ENCODE measurements at regions not wholly inside any gene's neighbourhood (a gene's known extent, or its start where the extent isn't known, plus 50 kb on each side); places are given as distances from the start of the nearest gene placed in this dataset.

- no peak for TF ChIP-seq CTCF (conservative IDR thresholded peaks at IDR 0.05; ENCODE audit: low read length)
- TF ChIP-seq EZH2phosphoT487 (IDR thresholded peaks at IDR 0.05; ENCODE audit: borderline replicate concordance, low read depth, low read length) = no peak
- Histone ChIP-seq H3K9me3 (ENCODE audit: low read length) (no peaks in the 10 kb centered on the region), H3K79me2 (ENCODE audit: insufficient read depth, low read depth, low read length) (no peaks in the 10 kb centered on the region), H3K4me2 (ENCODE audit: low read length) (no peak overlapping the region), H4K20me1 (ENCODE audit: insufficient read depth, low read length) (no peaks in the 10 kb centered on the region), H3K4me1 (ENCODE audit: insufficient read depth, low read length, poor library complexity, severe bottlenecking) (no peaks in the 10 kb centered on the region), H3K4me3 (ENCODE audit: low read depth, low read length, poor library complexity, severe bottlenecking) (no peak overlapping the region), H3K36me3 (ENCODE audit: insufficient read depth, low read length) (no peaks in the 10 kb centered on the region), H3K9me2 (ENCODE audit: insufficient read depth, low read length) (no peaks in the 10 kb centered on the region), H2AFZ (ENCODE audit: low read length) (no peak overlapping the region), H3K27ac (ENCODE audit: low read depth, low read length, poor library complexity, severe bottlenecking) (no peak overlapping the region)
- CTCF ChIA-PET (ENCODE audit: unreplicated experiment) = no interaction called here
- no TSS peak for BruUV-seq (replicated peaks)
- POLR2A ChIA-PET = no interaction called here
- intact Hi-C loops (cut with micrococcal nuclease; ENCODE audit: unreplicated experiment) = no loop called here
- DNase-seq (ENCODE audit: low spot score) = no peak
Observed at GRCh38 chr1:238652346-238652968, 733.9 kb upstream of the CHRM3 start.

GRCh38 chr1:238649200-238649599, 737.2 kb upstream of the CHRM3 start:
- H3K79me2 ChIP-seq (ENCODE audit: insufficient read depth, low read depth, low read length) = no peaks in the 10 kb centered on the region
- no peak for TF ChIP-seq CTCF (conservative IDR thresholded peaks at IDR 0.05; ENCODE audit: low read length)
- no peak for TF ChIP-seq EZH2phosphoT487 (IDR thresholded peaks at IDR 0.05; ENCODE audit: borderline replicate concordance, low read depth, low read length)
- H3K4me3 ChIP-seq (ENCODE audit: low read depth, low read length, poor library complexity, severe bottlenecking) = no peak overlapping the region
- no peaks in the 10 kb centered on the region for H3K9me3 ChIP-seq (ENCODE audit: low read length)
- intact Hi-C loops (cut with micrococcal nuclease; ENCODE audit: unreplicated experiment) = no loop called here
- no peak overlapping the region for H3K27ac ChIP-seq (ENCODE audit: low read depth, low read length, poor library complexity, severe bottlenecking)
- no peak overlapping the region for H3K4me2 ChIP-seq (ENCODE audit: low read length)
- BruUV-seq (replicated peaks) = no TSS peak
- CTCF ChIA-PET (ENCODE audit: unreplicated experiment) = no interaction called here
- no peaks in the 10 kb centered on the region for H4K20me1 ChIP-seq (ENCODE audit: insufficient read depth, low read length)
- DNase-seq (ENCODE audit: low spot score) = no peak
- no peak overlapping the region for H2AFZ ChIP-seq (ENCODE audit: low read length)
- no peaks in the 10 kb centered on the region for H3K4me1 ChIP-seq (ENCODE audit: insufficient read depth, low read length, poor library complexity, severe bottlenecking)
- no peaks in the 10 kb centered on the region for H3K36me3 ChIP-seq (ENCODE audit: insufficient read depth, low read length)
- H3K9me2 ChIP-seq (ENCODE audit: insufficient read depth, low read length) = no peaks in the 10 kb centered on the region
- POLR2A ChIA-PET = no interaction called here

GRCh38 chr1:238648751-238649150, 737.6 kb upstream of the CHRM3 start:
- no peak overlapping the region for H2AFZ ChIP-seq (ENCODE audit: low read length)
- no peaks in the 10 kb centered on the region for H3K9me2 ChIP-seq (ENCODE audit: insufficient read depth, low read length)
- no peaks in the 10 kb centered on the region for H3K79me2 ChIP-seq (ENCODE audit: insufficient read depth, low read depth, low read length)
- no peaks in the 10 kb centered on the region for H4K20me1 ChIP-seq (ENCODE audit: insufficient read depth, low read length)
- ChIA-PET POLR2A (interaction anchor here (0.7 kb wide), 1 partner anchor 474 kb away, joined by 3 read pairs; no protein-coding TSS in a partner anchor), CTCF (ENCODE audit: unreplicated experiment) (no interaction called here)
- no peak overlapping the region for H3K27ac ChIP-seq (ENCODE audit: low read depth, low read length, poor library complexity, severe bottlenecking)
- no peak for TF ChIP-seq CTCF (conservative IDR thresholded peaks at IDR 0.05; ENCODE audit: low read length)
- no peak for TF ChIP-seq EZH2phosphoT487 (IDR thresholded peaks at IDR 0.05; ENCODE audit: borderline replicate concordance, low read depth, low read length)
- intact Hi-C loops (cut with micrococcal nuclease; ENCODE audit: unreplicated experiment) = no loop called here
- BruUV-seq (replicated peaks) = no TSS peak
- no peaks in the 10 kb centered on the region for H3K36me3 ChIP-seq (ENCODE audit: insufficient read depth, low read length)
- no peak overlapping the region for H3K4me2 ChIP-seq (ENCODE audit: low read length)
- DNase-seq (ENCODE audit: low spot score) = no peak
- H3K4me1 ChIP-seq (ENCODE audit: insufficient read depth, low read length, poor library complexity, severe bottlenecking) = no peaks in the 10 kb centered on the region
- no peaks in the 10 kb centered on the region for H3K9me3 ChIP-seq (ENCODE audit: low read length)
- H3K4me3 ChIP-seq (ENCODE audit: low read depth, low read length, poor library complexity, severe bottlenecking) = no peak overlapping the region

Data from OCI-LY7 (cell line).